ENCODE measurements at regions not wholly inside any gene's neighbourhood (a gene's known extent, or its start where the extent isn't known, plus 50 kb on each side); places are given as distances from the start of the nearest gene placed in this dataset.

DNA sequence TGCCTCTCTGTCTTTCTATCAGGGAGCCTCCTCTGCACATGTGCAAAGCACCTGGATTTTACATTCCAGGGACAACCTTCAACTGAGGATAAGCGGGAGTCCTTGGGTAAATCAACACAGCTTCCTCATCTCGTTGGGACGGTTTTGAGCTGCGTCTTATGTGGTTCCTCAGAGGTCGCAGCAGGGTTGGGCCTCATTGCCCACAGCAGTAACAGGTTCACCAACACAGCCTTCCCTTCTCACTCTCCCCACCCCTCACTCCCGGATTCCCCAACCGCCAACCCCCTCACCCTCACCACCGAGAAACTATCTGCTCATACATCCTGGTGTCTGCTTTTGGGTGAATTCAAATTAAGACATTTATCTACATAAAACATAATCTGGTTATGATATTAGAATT is 155.8 kb upstream of the GGTLC1 start:
- TF ChIP-seq, protein P1, sequence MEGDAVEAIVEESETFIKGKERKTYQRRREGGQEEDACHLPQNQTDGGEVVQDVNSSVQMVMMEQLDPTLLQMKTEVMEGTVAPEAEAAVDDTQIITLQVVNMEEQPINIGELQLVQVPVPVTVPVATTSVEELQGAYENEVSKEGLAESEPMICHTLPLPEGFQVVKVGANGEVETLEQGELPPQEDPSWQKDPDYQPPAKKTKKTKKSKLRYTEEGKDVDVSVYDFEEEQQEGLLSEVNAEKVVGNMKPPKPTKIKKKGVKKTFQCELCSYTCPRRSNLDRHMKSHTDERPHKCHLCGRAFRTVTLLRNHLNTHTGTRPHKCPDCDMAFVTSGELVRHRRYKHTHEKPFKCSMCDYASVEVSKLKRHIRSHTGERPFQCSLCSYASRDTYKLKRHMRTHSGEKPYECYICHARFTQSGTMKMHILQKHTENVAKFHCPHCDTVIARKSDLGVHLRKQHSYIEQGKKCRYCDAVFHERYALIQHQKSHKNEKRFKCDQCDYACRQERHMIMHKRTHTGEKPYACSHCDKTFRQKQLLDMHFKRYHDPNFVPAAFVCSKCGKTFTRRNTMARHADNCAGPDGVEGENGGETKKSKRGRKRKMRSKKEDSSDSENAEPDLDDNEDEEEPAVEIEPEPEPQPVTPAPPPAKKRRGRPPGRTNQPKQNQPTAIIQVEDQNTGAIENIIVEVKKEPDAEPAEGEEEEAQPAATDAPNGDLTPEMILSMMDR (conservative IDR thresholded peaks at IDR 0.05; ENCODE audit: low read depth, low read length), result no peak

DNA sequence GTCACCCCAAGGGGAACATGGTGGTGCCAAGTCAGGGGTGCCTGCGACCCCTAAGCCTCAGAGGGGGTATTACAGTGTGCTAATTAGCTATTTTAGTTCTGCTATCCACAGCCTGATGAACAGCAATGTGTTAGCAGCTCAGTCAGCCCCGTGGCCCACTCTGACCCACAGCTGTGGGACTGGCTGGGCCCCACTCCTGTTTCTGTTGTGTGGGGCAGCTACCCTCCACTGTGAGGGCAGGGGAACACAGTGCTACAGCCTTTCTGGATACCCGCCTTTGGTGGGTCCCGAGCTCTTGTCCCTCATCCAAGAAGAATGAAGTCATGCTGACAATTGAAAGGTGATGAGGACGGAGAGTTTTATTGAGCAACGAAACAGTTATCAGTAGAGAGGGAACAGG is 152.5 kb upstream of the GGTLC1 start:
- DNase-seq (ENCODE audit: low read depth), result no peak
- TF ChIP-seq, protein P1 (conservative IDR thresholded peaks at IDR 0.05; ENCODE audit: low read depth, low read length), result no peak
- no peak overlapping the region for H3K4me3 ChIP-seq (ENCODE audit: low read depth, low read length)

More for the DNA sequence above, 155.8 kb upstream of the GGTLC1 start:
- H3K4me3 ChIP-seq (ENCODE audit: low read depth, low read length), result no peak overlapping the region
- DNase-seq (ENCODE audit: low read depth), result no peak

DNA sequence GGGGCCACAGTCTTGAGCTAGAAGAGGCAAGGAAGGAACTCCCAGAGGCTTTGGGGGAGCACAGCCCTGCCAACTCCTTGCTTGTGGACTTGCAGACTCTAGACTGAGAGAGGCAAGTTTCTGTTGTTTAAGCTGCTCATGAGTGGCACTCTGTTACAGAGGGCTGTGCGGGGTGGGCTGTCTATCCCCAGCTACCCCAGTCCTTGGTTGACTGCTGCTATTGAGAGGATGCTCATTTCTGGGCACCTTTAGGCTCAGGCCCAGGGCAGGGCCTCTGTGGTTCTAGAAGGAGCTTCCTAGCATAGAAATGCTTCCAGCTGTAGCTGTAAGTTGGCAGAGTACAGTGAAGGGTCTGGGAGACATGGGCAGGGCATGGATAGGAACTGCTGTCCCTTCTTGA is 151.3 kb upstream of the GGTLC1 start:
- TF ChIP-seq, protein P1 (conservative IDR thresholded peaks at IDR 0.05; ENCODE audit: low read depth, low read length), result no peak
- no peak for DNase-seq (ENCODE audit: low read depth)
- H3K4me3 ChIP-seq (ENCODE audit: low read depth, low read length), result no peak overlapping the region

DNA sequence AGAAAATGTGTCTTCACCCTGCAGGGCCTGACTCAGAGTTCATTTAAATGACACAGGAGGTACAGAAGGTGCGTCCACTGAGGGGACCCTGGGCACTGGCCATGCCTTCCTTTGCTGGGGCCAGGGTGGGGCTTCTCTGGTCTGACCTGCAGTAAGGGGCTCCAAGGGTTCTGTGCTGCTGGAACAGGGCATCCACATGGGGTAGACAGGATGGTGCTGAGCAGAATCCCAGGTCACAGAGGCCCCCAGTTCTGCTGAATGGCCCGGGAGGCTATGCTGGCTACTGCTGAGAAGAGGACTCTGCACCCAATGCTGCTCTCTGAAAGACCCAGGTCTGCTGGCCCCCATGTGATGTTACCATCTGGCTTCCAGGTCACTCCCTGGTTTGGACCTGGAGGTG is 150.4 kb upstream of the GGTLC1 start:
- TF ChIP-seq, protein P1 (conservative IDR thresholded peaks at IDR 0.05; ENCODE audit: low read depth, low read length), result no peak
- H3K4me3 ChIP-seq (ENCODE audit: low read depth, low read length), result no peak overlapping the region

DNA sequence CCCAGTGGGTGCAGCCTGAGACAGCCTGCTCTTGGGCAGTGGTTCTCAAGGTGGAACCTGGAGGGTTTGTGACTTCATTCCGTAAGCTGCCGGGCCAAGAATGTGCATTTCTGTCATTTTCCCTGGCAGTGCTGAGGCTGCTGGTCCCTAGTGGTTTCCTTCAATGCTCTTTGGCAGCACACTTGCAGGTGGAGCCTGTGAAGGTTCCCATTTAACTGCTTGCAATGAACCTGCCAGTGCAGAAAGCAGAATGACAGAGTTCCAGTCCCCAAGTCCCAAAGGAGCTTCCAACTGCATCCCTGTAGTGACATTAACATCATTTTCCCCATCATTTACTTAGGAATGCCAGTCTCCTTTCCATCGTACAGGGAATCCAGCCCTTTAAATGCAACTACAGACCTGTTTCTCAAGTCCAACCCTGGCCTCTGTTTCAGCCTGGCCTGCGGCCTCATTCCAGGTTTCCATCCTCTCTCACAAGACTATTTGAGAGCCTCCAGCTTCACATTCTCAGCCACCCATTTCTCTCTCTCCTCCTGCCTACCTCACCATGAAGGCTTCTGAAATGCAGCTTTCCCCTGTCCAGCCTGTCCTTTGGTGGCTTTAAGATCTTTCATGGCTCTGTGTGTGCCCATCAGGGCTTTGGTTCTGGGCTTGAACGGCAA is 149.7 kb upstream of the GGTLC1 start:
- TF ChIP-seq, protein P1 (conservative IDR thresholded peaks at IDR 0.05; ENCODE audit: low read depth, low read length), result no peak
- no peak for DNase-seq (ENCODE audit: low read depth)
- no peak overlapping the region for H3K4me3 ChIP-seq (ENCODE audit: low read depth, low read length)

More for the DNA sequence above, 150.4 kb upstream of the GGTLC1 start:
- no peak for DNase-seq (ENCODE audit: low read depth)

DNA sequence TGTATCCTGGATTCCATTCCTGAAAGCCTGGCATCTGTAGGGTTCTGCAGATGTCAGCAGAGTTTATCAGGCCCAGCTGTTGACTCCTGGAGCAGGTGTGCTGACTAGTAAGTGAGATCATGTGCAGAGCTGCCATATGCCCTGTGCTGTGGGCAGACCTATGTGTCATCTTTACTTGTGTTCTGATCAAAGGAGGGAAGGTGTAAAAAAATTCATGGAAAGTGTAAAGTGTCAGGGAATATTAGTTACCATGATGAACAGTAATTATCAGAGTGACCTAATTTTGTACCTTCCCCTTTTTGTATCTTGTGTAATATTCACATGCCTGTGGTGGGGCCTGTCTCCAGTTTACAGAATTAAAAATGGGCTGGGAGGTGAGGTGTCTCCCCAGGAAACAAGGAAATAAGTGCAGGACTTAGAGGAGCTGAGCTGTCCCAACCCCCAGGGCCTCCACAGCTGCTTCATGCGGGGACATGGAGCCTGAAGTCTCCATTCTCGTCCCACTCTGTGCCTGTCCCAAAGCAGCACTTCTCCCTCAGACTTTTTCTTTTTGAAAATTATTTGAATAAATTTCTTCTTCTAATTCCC is 148.2 kb upstream of the GGTLC1 start:
- no peak for DNase-seq (ENCODE audit: low read depth)
- TF ChIP-seq, protein P1 (conservative IDR thresholded peaks at IDR 0.05; ENCODE audit: low read depth, low read length), result no peak
- no peak overlapping the region for H3K4me3 ChIP-seq (ENCODE audit: low read depth, low read length)

DNA sequence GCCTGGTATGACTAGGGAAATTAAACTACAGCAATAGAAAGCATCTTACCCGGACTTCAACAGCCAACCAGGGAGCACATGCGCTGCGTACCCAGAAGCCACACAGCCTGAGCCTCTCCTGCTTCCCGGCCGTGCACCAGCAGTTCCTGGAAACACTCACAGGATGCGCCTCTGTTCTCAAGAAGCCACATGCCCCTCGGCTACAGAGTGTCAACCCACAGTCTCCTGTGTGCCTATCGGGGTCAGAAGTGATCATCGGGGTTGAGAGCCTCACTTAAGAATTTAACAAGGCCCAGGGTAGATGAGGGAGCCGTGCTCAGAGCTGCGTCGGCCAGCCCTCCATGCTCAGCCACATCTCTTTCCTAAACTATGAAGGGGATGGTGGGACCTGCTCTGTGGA is 147.2 kb upstream of the GGTLC1 start:
- TF ChIP-seq, protein P1 (conservative IDR thresholded peaks at IDR 0.05; ENCODE audit: low read depth, low read length), result no peak
- no peak for DNase-seq (ENCODE audit: low read depth)
- no peak overlapping the region for H3K4me3 ChIP-seq (ENCODE audit: low read depth, low read length)

Measured in epithelial cell of proximal tubule (primary cell).